Eye (tissue), 1 donor: ENCODE measurements at regions not wholly inside any gene's neighbourhood (a gene's known extent, or its start where the extent isn't known, plus 50 kb on each side); places are given as distances from the start of the nearest gene placed in this dataset.
"Not testable (repeated sequence)": the region's sequence is repeated elsewhere in the genome, so short reads cannot be mapped to it uniquely, and the experiment has no call there.

Experiments used
- DNase-seq: peaks from one replicate; pipeline ENCODE4 v3.0.0-alpha.2; 2015

GRCh38 chr9:86600977-86601376 is 246.8 kb upstream of the TUT7 start:
- no peak for DNase-seq

DNA sequence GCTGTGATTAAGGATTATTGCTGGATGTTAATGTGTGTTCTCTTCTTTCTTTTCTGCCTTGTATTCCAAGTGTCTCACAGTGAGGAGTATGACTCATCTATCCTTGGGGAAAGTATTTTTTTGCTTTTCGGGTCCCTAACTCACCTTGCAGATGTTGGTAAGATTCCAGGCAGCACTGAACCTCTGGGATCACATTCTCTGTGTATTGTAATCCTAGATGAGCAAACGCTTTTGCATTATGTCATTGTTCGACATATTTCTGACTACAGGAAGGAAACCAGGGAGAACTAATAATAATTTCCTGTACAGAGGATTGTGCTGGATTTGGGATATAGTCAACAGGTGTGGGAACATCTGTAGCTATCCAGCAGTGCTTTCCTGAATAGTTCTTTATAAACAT is 246.1 kb upstream of the TUT7 start:
- no peak for DNase-seq

- DNase-seq = no peak
Observed at GRCh38 chr9:86599561-86599960, 245.4 kb upstream of the TUT7 start.

GRCh38 chr9:86598411-86599239 is 244.4 kb upstream of the TUT7 start:
- DNase-seq = peak; percentile 64

GRCh38 chr9:86594724-86595123 is 240.5 kb upstream of the TUT7 start:
- no peak for DNase-seq

DNA sequence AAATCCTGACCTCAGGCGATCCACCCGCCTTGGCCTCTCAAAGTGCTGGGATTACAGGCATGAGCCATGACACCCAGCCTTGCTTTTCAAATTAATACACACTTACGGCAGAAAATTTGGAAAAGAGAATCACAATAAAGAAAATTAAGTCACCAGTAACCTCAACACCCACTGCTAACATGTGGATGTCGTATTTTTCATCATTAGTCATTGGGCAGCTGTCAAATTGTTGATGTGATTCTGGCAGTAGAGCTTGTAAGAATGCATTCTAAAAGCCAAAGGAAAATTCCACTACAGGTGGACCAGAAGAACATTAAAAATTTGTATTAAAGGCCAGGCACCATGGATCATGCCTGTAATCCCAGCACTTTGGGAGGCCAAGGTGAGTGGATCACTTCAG is 237.3 kb upstream of the TUT7 start:
- DNase-seq = no peak

- DNase-seq = no peak
Observed at GRCh38 chr9:86589730-86590129, 235.5 kb upstream of the TUT7 start.

DNA sequence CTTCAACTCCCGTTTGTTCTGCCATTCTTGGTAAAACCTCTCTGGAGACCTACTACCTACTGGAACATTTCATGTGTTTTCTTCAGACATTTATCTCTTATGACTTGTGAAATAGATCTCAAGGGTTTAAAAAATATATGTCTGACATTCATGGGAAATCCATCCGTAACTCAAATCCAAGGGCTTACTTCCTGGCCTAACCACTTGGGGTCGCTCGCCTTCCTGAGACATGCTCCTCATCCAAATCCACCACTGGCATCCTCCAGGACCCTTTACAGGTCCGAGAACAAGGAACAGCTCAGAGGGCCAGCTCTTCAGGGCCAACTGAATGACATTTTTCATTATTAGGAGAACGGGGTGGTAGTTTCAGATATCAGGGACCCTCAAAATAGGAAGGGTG is 235.1 kb upstream of the TUT7 start:
- no peak for DNase-seq

DNA sequence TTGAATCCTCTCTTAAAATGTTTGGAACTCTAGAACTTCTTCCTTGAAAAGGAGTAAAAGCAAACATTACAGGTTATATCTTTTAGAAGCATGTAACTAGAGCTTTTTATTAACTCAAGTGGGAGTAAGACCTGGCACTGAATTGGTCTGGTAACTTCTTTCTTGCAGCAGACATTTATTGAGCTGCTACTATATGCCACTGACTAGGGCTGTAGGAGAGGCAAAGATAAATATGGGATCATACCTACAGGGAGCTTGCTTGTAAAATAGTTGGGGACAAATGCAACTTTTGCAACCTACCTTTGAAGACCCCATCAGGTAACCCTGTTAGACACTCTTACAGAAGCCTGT is 231.9 kb upstream of the TUT7 start:
- DNase-seq = no peak

GRCh38 chr9:86585422-86586143 is 231.4 kb upstream of the TUT7 start:
- no peak for DNase-seq

DNA sequence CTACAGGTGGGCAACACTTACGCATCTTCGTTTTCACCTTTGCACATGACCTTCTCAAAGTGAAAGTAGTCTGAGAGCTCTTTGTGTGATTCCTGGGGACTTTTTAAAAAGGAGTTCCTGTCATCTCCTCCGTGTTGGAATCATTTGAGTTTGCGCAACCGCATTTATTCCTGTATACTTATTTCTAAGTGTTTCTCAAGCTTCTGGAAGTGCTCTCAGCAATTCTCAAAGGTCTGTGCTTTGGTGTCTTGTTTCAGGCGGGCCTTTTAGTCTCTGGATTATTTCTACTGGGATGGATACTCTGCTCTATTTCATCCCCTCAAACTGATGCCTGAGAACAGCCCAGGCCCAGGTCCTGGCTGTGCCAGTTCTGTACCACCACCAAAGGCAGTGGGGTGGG is 226.5 kb upstream of the TUT7 start:
- DNase-seq = no peak

GRCh38 chr9:86578722-86579121 is 224.5 kb upstream of the TUT7 start:
- DNase-seq = no peak

- DNase-seq = peak; percentile 90
Observed at GRCh38 chr9:86577420-86578333, 223.5 kb upstream of the TUT7 start.

DNA sequence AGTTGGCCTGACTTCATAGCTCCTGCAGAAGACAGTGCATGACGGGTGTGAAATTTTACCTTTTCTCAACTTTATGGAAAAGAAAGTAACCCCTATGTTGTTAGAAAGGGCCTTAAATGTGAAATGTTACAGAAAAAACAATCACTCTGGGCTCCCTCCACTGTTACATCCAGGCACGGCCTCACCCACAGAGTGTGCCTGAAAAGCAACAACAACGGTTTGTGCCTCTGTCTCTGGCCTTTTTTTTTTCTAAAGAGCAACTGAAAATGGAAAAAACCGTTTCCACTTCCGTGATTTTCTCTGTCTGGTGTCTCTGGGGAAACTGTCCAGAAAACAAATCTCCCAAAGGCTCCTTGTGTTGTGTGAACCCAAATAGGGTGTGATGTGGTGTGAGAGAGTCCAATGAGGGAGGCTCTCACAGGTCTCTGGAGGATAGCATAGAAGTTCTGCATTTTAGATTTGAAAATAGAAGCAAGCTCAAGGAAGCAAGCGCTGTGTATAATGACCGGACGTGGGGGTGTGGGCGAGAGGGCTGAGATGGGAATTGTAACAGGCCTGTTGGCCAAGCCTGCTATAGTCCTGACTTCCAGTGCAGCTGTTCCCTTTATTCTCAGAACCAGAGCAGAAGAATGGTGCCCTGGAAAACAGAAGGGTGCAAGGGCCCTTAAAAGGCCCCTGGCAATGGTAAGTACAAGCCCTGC is 221.8 kb upstream of the TUT7 start:
- peak; percentile 30 for DNase-seq

GRCh38 chr9:86575137-86575536 is 220.9 kb upstream of the TUT7 start:
- no peak for DNase-seq

GRCh38 chr9:86573886-86574285 is 219.7 kb upstream of the TUT7 start:
- no peak for DNase-seq

DNA sequence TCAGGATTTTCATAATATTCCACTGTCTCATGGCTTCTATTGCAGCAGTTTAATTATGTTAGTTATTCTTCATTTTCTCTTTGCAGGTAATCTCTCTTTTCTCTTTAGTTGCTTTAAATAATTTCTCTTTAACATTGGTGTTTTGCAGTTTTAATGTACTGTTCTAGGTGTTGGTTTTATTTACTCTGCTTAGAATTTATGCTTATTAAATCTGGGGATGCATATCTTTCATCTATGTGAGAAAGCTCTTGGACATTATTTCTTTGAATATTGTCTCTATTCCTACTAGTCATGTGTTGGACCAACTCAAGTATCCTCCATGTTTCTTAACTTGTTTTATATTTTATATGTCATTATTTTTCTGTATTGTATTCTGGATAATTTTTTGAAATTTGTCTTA is 218.7 kb upstream of the TUT7 start:
- no peak for DNase-seq

GRCh38 chr9:86565603-86566002 is 211.4 kb upstream of the TUT7 start:
- not testable (repeated sequence) for DNase-seq

GRCh38 chr9:86563936-86564335 is 209.7 kb upstream of the TUT7 start:
- DNase-seq = no peak

GRCh38 chr9:86563350-86563749 is 209.1 kb upstream of the TUT7 start:
- no peak for DNase-seq

GRCh38 chr9:86562691-86563090 is 208.5 kb upstream of the TUT7 start:
- no peak for DNase-seq

DNA sequence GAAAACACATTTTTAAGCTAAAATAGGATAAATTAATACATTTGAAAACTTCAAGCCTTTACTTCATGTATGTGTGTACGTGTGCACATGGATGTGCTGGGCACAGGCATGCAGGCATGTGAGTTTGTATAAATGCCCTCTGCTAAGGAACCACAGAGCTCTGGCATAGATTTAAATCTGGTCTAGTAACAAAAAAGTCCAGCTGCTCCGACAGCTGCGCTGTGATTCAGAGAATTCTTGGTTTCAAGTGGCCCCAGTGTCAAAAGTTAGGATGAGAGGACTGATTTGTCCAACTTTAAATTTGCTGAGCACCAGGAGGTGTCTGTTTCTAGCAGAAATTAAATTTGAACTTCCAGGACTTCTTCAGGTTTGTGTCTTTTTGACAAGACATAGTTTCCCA is 203.7 kb upstream of the TUT7 start:
- DNase-seq = peak; percentile 30
